ENCODE measurements at regions not wholly inside any gene's neighbourhood (a gene's known extent, or its start where the extent isn't known, plus 50 kb on each side); places are given as distances from the start of the nearest gene placed in this dataset.
"Not testable (repeated sequence)": the region's sequence is repeated elsewhere in the genome, so short reads cannot be mapped to it uniquely, and the experiment has no call there.

- Histone ChIP-seq H3K4me3 (no peak overlapping the region), H3K36me3 (no peaks in the 10 kb centered on the region), H3K27ac (no peak overlapping the region), H3K27me3 (no peaks in the 10 kb centered on the region), H3K4me1 (no peaks in the 10 kb centered on the region), H3K9me3 (no peaks in the 10 kb centered on the region)
- intact Hi-C loops (cut with DNase I): no loop called here
- TF ChIP-seq POLR2AphosphoS5 (IDR thresholded peaks at IDR 0.05; ENCODE audit: insufficient read depth in 1 of 2, low read depth in 1 of 2) (no peak), POLR2A (IDR thresholded peaks at IDR 0.05) (no peak)
- TF ChIP-seq, protein P1, sequence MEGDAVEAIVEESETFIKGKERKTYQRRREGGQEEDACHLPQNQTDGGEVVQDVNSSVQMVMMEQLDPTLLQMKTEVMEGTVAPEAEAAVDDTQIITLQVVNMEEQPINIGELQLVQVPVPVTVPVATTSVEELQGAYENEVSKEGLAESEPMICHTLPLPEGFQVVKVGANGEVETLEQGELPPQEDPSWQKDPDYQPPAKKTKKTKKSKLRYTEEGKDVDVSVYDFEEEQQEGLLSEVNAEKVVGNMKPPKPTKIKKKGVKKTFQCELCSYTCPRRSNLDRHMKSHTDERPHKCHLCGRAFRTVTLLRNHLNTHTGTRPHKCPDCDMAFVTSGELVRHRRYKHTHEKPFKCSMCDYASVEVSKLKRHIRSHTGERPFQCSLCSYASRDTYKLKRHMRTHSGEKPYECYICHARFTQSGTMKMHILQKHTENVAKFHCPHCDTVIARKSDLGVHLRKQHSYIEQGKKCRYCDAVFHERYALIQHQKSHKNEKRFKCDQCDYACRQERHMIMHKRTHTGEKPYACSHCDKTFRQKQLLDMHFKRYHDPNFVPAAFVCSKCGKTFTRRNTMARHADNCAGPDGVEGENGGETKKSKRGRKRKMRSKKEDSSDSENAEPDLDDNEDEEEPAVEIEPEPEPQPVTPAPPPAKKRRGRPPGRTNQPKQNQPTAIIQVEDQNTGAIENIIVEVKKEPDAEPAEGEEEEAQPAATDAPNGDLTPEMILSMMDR (IDR thresholded peaks at IDR 0.05): no peak
- no peak for DNase-seq (ENCODE audit: extremely low spot score in 2 of 2)
Observed at GRCh38 chr11:39745401-39745800, 1714.1 kb downstream of the LRRC4C start.

DNA sequence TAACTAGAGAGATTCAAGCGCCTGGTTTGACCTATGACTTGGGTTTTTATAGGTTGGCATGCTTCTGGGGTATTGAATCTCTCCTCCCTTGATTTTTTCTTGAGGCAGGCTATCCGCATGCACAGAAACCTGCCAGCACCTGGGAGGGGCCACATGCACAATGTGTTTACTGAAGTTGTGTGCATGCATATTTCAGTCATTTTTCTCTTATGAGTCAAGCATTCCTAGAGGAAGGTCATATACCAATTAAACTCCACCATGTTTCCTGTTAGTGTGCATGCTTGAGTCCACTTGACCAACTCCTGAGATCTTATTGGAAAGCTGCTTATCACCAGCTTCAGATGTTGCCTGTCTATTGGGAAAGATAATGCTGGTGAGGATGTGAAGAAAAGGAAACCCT is 1718.4 kb downstream of the LRRC4C start:
- TF ChIP-seq POLR2A (IDR thresholded peaks at IDR 0.05) (no peak), POLR2AphosphoS5 (IDR thresholded peaks at IDR 0.05; ENCODE audit: insufficient read depth in 1 of 2, low read depth in 1 of 2) (no peak)
- TF ChIP-seq, protein P1 (IDR thresholded peaks at IDR 0.05): no peak
- Histone ChIP-seq H3K27me3 (no peaks in the 10 kb centered on the region), H3K9me3 (no peaks in the 10 kb centered on the region), H3K4me3 (no peak overlapping the region), H3K36me3 (no peaks in the 10 kb centered on the region), H3K4me1 (no peaks in the 10 kb centered on the region), H3K27ac (no peak overlapping the region)
- DNase-seq (ENCODE audit: extremely low spot score in 2 of 2): no peak
- intact Hi-C loops (cut with DNase I): no loop called here

DNA sequence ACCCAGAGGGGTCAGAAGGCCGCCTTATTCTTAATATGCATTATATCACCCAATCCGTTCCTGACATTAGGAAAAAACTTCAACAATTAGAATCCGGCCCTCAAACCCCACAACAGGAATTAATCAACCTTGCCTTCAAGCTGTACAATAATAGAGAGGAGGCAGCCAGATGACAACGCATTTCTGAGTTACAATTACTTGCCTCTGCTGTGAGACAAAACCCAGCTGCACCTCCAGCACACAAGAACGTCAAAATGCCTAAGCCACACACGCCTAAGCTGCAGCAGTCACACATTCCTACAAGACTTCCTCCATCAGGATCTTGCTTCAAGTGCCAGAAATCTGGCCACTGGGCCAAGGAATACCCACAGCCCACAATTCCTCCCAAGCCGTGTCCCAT is 1723.1 kb downstream of the LRRC4C start:
- H3K27ac ChIP-seq; DNase-seq (ENCODE audit: extremely low spot score in 2 of 2); intact Hi-C loops (cut with DNase I); H3K36me3 ChIP-seq; H3K27me3 ChIP-seq; H3K9me3 ChIP-seq; H3K4me3 ChIP-seq; H3K4me1 ChIP-seq: not testable (repeated sequence)

DNA sequence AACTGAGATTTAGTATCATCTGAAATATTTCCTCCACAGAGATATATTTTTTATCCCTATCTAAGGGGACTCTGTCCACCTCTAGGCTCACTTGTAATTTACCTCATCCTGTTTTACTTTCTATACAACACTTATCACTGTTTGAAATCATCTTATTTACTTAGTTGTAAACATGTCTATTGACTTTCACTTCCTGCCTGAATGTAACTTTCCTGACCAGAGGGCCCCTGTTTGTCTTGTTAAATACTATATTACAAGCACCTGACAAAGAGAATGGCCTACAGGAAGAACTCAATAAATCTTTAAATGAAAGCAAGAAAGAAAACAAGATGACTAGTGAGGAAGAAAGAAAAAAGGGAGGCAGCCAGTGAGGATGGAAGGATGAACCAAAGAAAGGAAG is 1727.5 kb downstream of the LRRC4C start:
- intact Hi-C loops (cut with DNase I): no loop called here
- no peak for DNase-seq (ENCODE audit: extremely low spot score in 2 of 2)
- Histone ChIP-seq H3K36me3 (no peaks in the 10 kb centered on the region), H3K27me3 (no peaks in the 10 kb centered on the region), H3K27ac (no peak overlapping the region), H3K4me3 (no peak overlapping the region), H3K4me1 (no peaks in the 10 kb centered on the region), H3K9me3 (no peaks in the 10 kb centered on the region)
- TF ChIP-seq POLR2A (IDR thresholded peaks at IDR 0.05) (no peak), POLR2AphosphoS5 (IDR thresholded peaks at IDR 0.05; ENCODE audit: insufficient read depth in 1 of 2, low read depth in 1 of 2) (no peak)
- TF ChIP-seq, protein P1 (IDR thresholded peaks at IDR 0.05): no peak

- H3K27ac ChIP-seq: no peak overlapping the region
- DNase-seq (ENCODE audit: extremely low spot score in 2 of 2): no peak
- H3K4me3 ChIP-seq: no peak overlapping the region
- no peaks in the 10 kb centered on the region for H3K9me3 ChIP-seq
- TF ChIP-seq POLR2A (IDR thresholded peaks at IDR 0.05) (no peak), POLR2AphosphoS5 (IDR thresholded peaks at IDR 0.05; ENCODE audit: insufficient read depth in 1 of 2, low read depth in 1 of 2) (no peak)
- TF ChIP-seq, protein P1 (IDR thresholded peaks at IDR 0.05): no peak
- no peaks in the 10 kb centered on the region for H3K4me1 ChIP-seq
- H3K36me3 ChIP-seq: no peaks in the 10 kb centered on the region
- intact Hi-C loops (cut with DNase I): no loop called here
- no peaks in the 10 kb centered on the region for H3K27me3 ChIP-seq
Observed at GRCh38 chr11:39725081-39725480, 1734.4 kb downstream of the LRRC4C start.

GRCh38 chr11:39724404-39724803 is 1735.0 kb downstream of the LRRC4C start:
- no peak overlapping the region for H3K27ac ChIP-seq
- H3K4me3 ChIP-seq: no peak overlapping the region
- no peak for DNase-seq (ENCODE audit: extremely low spot score in 2 of 2)
- no peaks in the 10 kb centered on the region for H3K9me3 ChIP-seq
- no peak for TF ChIP-seq POLR2AphosphoS5 (IDR thresholded peaks at IDR 0.05; ENCODE audit: insufficient read depth in 1 of 2, low read depth in 1 of 2)
- no peak for TF ChIP-seq POLR2A (IDR thresholded peaks at IDR 0.05)
- TF ChIP-seq, protein P1 (IDR thresholded peaks at IDR 0.05): no peak
- H3K4me1 ChIP-seq: no peaks in the 10 kb centered on the region
- no peaks in the 10 kb centered on the region for H3K27me3 ChIP-seq
- intact Hi-C loops (cut with DNase I): no loop called here
- H3K36me3 ChIP-seq: no peaks in the 10 kb centered on the region
